ENCODE measurements at regions not wholly inside any gene's neighbourhood (a gene's known extent, or its start where the extent isn't known, plus 50 kb on each side); places are given as distances from the start of the nearest gene placed in this dataset.
"Not testable (repeated sequence)": the region's sequence is repeated elsewhere in the genome, so short reads cannot be mapped to it uniquely, and the experiment has no call there.

GRCh38 chr13:21905486-21905885, 234.6 kb downstream of the FGF9 start:
- ATAC-seq = no peak
- DNase-seq (ENCODE audit: low spot score) = no peak

- DNase-seq (ENCODE audit: low spot score) = no peak
- no peak for ATAC-seq
Measured at GRCh38 chr13:21909331-21909730, 238.5 kb downstream of the FGF9 start.

- DNase-seq (ENCODE audit: low spot score) (no peak), ATAC-seq (no peak)
Measured at GRCh38 chr13:21910546-21910945, 239.7 kb downstream of the FGF9 start.

GRCh38 chr13:21911646-21912298, 240.9 kb downstream of the FGF9 start:
- ATAC-seq (no peak), DNase-seq (ENCODE audit: low spot score) (no peak)

- ATAC-seq = no peak
- no peak for DNase-seq (ENCODE audit: low spot score)
Measured at GRCh38 chr13:21913010-21913409, 242.1 kb downstream of the FGF9 start.

- DNase-seq (ENCODE audit: low spot score) = no peak
- no peak for ATAC-seq
Measured at GRCh38 chr13:21917086-21918015, 246.5 kb downstream of the FGF9 start.

GRCh38 chr13:21920802-21921201, 249.9 kb downstream of the FGF9 start:
- ATAC-seq; DNase-seq (ENCODE audit: low spot score): not testable (repeated sequence)

GRCh38 chr13:21924958-21925357, 254.1 kb downstream of the FGF9 start:
- no peak for DNase-seq (ENCODE audit: low spot score)
- no peak for ATAC-seq

GRCh38 chr13:21925720-21926119, 254.8 kb downstream of the FGF9 start:
- ATAC-seq = no peak

GRCh38 chr13:21929400-21929799, 258.5 kb downstream of the FGF9 start:
- DNase-seq (ENCODE audit: low spot score) (no peak), ATAC-seq (no peak)

More at GRCh38 chr13:21925720-21926119, 254.8 kb downstream of the FGF9 start:
- DNase-seq (ENCODE audit: low spot score) = no peak

GRCh38 chr13:21930536-21930935, 259.7 kb downstream of the FGF9 start:
- ATAC-seq (no peak), DNase-seq (ENCODE audit: low spot score) (no peak)

GRCh38 chr13:21932578-21932977, 261.7 kb downstream of the FGF9 start:
- DNase-seq (ENCODE audit: low spot score) (no peak), ATAC-seq (no peak)

GRCh38 chr13:21932996-21933395, 262.1 kb downstream of the FGF9 start:
- DNase-seq (ENCODE audit: low spot score) (no peak), ATAC-seq (no peak)

GRCh38 chr13:21934284-21934683, 263.4 kb downstream of the FGF9 start:
- DNase-seq (ENCODE audit: low spot score) (no peak), ATAC-seq (no peak)

GRCh38 chr13:21936674-21937073, 265.8 kb downstream of the FGF9 start:
- ATAC-seq = no peak

GRCh38 chr13:21938168-21938567, 267.3 kb downstream of the FGF9 start:
- no peak for ATAC-seq
- DNase-seq (ENCODE audit: low spot score) = no peak

More at GRCh38 chr13:21936674-21937073, 265.8 kb downstream of the FGF9 start:
- DNase-seq (ENCODE audit: low spot score) = no peak

- ATAC-seq (no peak), DNase-seq (ENCODE audit: low spot score) (no peak)
Measured at GRCh38 chr13:21938636-21939035, 267.8 kb downstream of the FGF9 start.

GRCh38 chr13:21942061-21942460, 271.2 kb downstream of the FGF9 start:
- DNase-seq (ENCODE audit: low spot score) (no peak), ATAC-seq (no peak)

- no peak for ATAC-seq
- DNase-seq (ENCODE audit: low spot score) = no peak
Measured at GRCh38 chr13:21944610-21945009, 273.7 kb downstream of the FGF9 start.

GRCh38 chr13:21945195-21945594, 274.3 kb downstream of the FGF9 start:
- ATAC-seq (no peak), DNase-seq (ENCODE audit: low spot score) (no peak)

GRCh38 chr13:21946964-21947363, 276.1 kb downstream of the FGF9 start:
- DNase-seq (ENCODE audit: low spot score) = no peak
- no peak for ATAC-seq
